GM18502 (cell line): ENCODE measurements at regions not wholly inside any gene's neighbourhood (a gene's known extent, or its start where the extent isn't known, plus 50 kb on each side); places are given as distances from the start of the nearest gene placed in this dataset.

Experiments
- ATAC-seq: cut with Tn5 transposase; IDR thresholded peaks from one replicate; pipeline ENCODE4 v1.9.1; 2021; ENCODE audit warnings: mild to moderate bottlenecking; ENCODE audit not compliant: unreplicated experiment, poor library complexity

GRCh38 chr12:115611477-115611876 lies 666.0 kb downstream of the MED13L start:
- no peak for ATAC-seq

GRCh38 chr12:115609347-115609746 lies 668.1 kb downstream of the MED13L start:
- no peak for ATAC-seq

GRCh38 chr12:115606040-115606439 lies 671.5 kb downstream of the MED13L start:
- no peak for ATAC-seq

GRCh38 chr12:115598871-115599811 lies 678.4 kb downstream of the MED13L start:
- no peak for ATAC-seq

- ATAC-seq = no peak
Measured at GRCh38 chr12:115597157-115597712, 680.3 kb downstream of the MED13L start.

- no peak for ATAC-seq
Measured at GRCh38 chr12:115588131-115588530, 689.4 kb downstream of the MED13L start.

GRCh38 chr12:115584156-115584555 lies 693.3 kb downstream of the MED13L start:
- ATAC-seq = no peak

- no peak for ATAC-seq
Measured at GRCh38 chr12:115583591-115583990, 693.9 kb downstream of the MED13L start.

GRCh38 chr12:115577401-115577800 lies 700.1 kb downstream of the MED13L start:
- no peak for ATAC-seq

- ATAC-seq = no peak
Measured at GRCh38 chr12:115574826-115575225, 702.7 kb downstream of the MED13L start.

- peak; percentile 96 for ATAC-seq
Measured at GRCh38 chr12:115572440-115572839, 705.1 kb downstream of the MED13L start.

GRCh38 chr12:115571446-115571845 lies 706.0 kb downstream of the MED13L start:
- ATAC-seq = no peak

- ATAC-seq = no peak
Measured at GRCh38 chr12:115571027-115571426, 706.5 kb downstream of the MED13L start.

GRCh38 chr12:115570069-115570777 lies 707.3 kb downstream of the MED13L start:
- no peak for ATAC-seq

- no peak for ATAC-seq
Measured at GRCh38 chr12:115569345-115570068, 708.0 kb downstream of the MED13L start.

GRCh38 chr12:115558281-115558680 lies 719.2 kb downstream of the MED13L start:
- ATAC-seq = no peak

GRCh38 chr12:115553622-115554021 lies 723.9 kb downstream of the MED13L start:
- ATAC-seq = no peak

- ATAC-seq = no peak
Measured at GRCh38 chr12:115543269-115543668, 734.2 kb downstream of the MED13L start.

- ATAC-seq = no peak
Measured at GRCh38 chr12:115542656-115543055, 734.8 kb downstream of the MED13L start.

GRCh38 chr12:115541891-115542421 lies 735.5 kb downstream of the MED13L start:
- ATAC-seq = no peak
